GM23338 (cell line): ENCODE measurements at regions not wholly inside any gene's neighbourhood (a gene's known extent, or its start where the extent isn't known, plus 50 kb on each side); places are given as distances from the start of the nearest gene placed in this dataset.
A peak's percentile ranks its signal among the peaks of the same experiment; 100 is the strongest.

Experiments used
- ATAC-seq: fragments of 200-7000 bp; cut with Tn5 transposase; 3 replicates; pipeline ENCODE4 v1.9.1; 2020
- DNase-seq: peaks from one replicate; pipeline ENCODE4 v3.0.0-alpha.2; 2015; ENCODE audit warnings: low spot score
- H2AFZ ChIP-seq: fragments of 200-600 bp; sonication (generic); 2 replicates; pipeline ENCODE4 v1.8.0; 2016; ENCODE audit warnings: antibody characterized with exemption, mild to moderate bottlenecking, moderate library complexity
- H3F3A ChIP-seq: fragments of 200-600 bp; sonication (generic); replicated peaks from 2 replicates; pipeline ENCODE4 v1.8.0; 2017; ENCODE audit warnings: antibody characterized with exemption, mixed run types, low read depth
- H3K27ac ChIP-seq: fragments of 200-600 bp; sonication (generic); 2 replicates; pipeline ENCODE4 v1.6.1; 2016; ENCODE audit warnings: low read depth
- H3K27me3 ChIP-seq: fragments of 200-600 bp; sonication (generic); 2 replicates; pipeline ENCODE4 v1.8.0; 2016; ENCODE audit warnings: mild to moderate bottlenecking, mixed run types, moderate library complexity; ENCODE audit not compliant: insufficient read depth
- H3K36me3 ChIP-seq: fragments of 200-600 bp; sonication (generic); 2 replicates; pipeline ENCODE4 v1.8.0; 2016; ENCODE audit warnings: mild to moderate bottlenecking; ENCODE audit not compliant: insufficient read depth
- H3K4me1 ChIP-seq: fragments of 200-600 bp; sonication (generic); 2 replicates; pipeline ENCODE4 v1.8.0; 2016; ENCODE audit warnings: mild to moderate bottlenecking, moderate library complexity; ENCODE audit not compliant: insufficient read depth
- H3K4me2 ChIP-seq: fragments of 200-600 bp; sonication (generic); 2 replicates; pipeline ENCODE4 v1.7.1; 2017; ENCODE audit warnings: mixed run types
- H3K4me3 ChIP-seq: fragments of 200-600 bp; sonication (generic); 2 replicates; pipeline ENCODE4 v1.6.1; 2016; ENCODE audit warnings: mixed run types
- H3K79me2 ChIP-seq: fragments of 200-600 bp; sonication (generic); replicated peaks from 2 replicates; pipeline ENCODE4 v1.8.0; 2017; ENCODE audit warnings: mild to moderate bottlenecking; ENCODE audit not compliant: insufficient read depth
- H3K9me2 ChIP-seq: fragments of 200-600 bp; sonication (generic); 2 replicates; pipeline ENCODE4 v1.8.0; 2017; ENCODE audit not compliant: insufficient read depth
- H4K20me1 ChIP-seq: fragments of 200-600 bp; sonication (generic); replicated peaks from 2 replicates; pipeline ENCODE4 v1.8.0; 2017; ENCODE audit warnings: mild to moderate bottlenecking; ENCODE audit not compliant: insufficient read depth
- H3K27ac Mint-ChIP-seq: 2 replicates; pipeline ENCODE4 v1.8.0; 2020; ENCODE audit warnings: inconsistent platforms, mild to moderate bottlenecking, moderate library complexity, mixed read lengths
- H3K27me3 Mint-ChIP-seq: 3 replicates; pipeline ENCODE4 v1.8.0; 2022; ENCODE audit warnings: low read depth, mild to moderate bottlenecking, moderate library complexity, mixed read lengths, inconsistent platforms; ENCODE audit not compliant: insufficient read depth, poor library complexity
- H3K36me3 Mint-ChIP-seq: 3 replicates; pipeline ENCODE4 v1.8.0; 2021; ENCODE audit warnings: low read depth, mild to moderate bottlenecking, inconsistent platforms, moderate library complexity, mixed read lengths
- H3K4me1 Mint-ChIP-seq: 3 replicates; pipeline ENCODE4 v1.8.0; 2020; ENCODE audit warnings: mild to moderate bottlenecking, inconsistent platforms, mixed read lengths
- H3K4me3 Mint-ChIP-seq: 3 replicates; pipeline ENCODE4 v1.8.0; 2021; ENCODE audit warnings: moderate library complexity, mild to moderate bottlenecking, inconsistent platforms, mixed read lengths
- H3K9me3 Mint-ChIP-seq: 3 replicates; pipeline ENCODE4 v1.8.0; 2020; ENCODE audit warnings: moderate library complexity, mild to moderate bottlenecking, inconsistent platforms, mixed read lengths
- CREB1 ChIP-seq: fragments of 250-450 bp; sonication (Bioruptor Pico); IDR thresholded peaks from 2 replicates; pipeline ENCODE4 v1.5.0; 2020; ENCODE audit warnings: low read depth, mild to moderate bottlenecking, moderate library complexity
- EZH2phosphoT487 ChIP-seq: fragments of 200-600 bp; sonication (generic); IDR thresholded peaks from one replicate; pipeline ENCODE4 v1.8.1; 2018; ENCODE audit warnings: antibody characterized with exemption; ENCODE audit not compliant: unreplicated experiment
- JUNB ChIP-seq: IDR thresholded peaks from one replicate; pipeline ENCODE4 v1.6.1; 2016; ENCODE audit warnings: antibody characterized with exemption; ENCODE audit not compliant: unreplicated experiment
- POLR2AphosphoS5 ChIP-seq: IDR thresholded peaks from 2 replicates; pipeline ENCODE4 v1.6.1; 2016; ENCODE audit warnings: antibody characterized with exemption, low read depth
- STAT1 ChIP-seq: IDR thresholded peaks from one replicate; pipeline ENCODE4 v1.6.1; 2016; ENCODE audit warnings: antibody characterized with exemption; ENCODE audit not compliant: unreplicated experiment
- ZNF114 ChIP-seq: fragments of 250-450 bp; sonication (Bioruptor Pico); IDR thresholded peaks from 2 replicates; pipeline ENCODE4 v1.5.0; 2020; ENCODE audit warnings: mild to moderate bottlenecking, moderate library complexity
- ZNF331 ChIP-seq: fragments of 250-450 bp; sonication (Bioruptor Pico); IDR thresholded peaks from 2 replicates; pipeline ENCODE4 v1.5.0; 2020; ENCODE audit warnings: low read depth, mild to moderate bottlenecking, moderate library complexity
- TF ChIP-seq, protein P1 (sequence below), 2 experiments: fragments of 200-600 bp in 1 of 2; sonication (generic) in 1 of 2; conservative IDR thresholded peaks; 2 replicates each; pipeline versions ENCODE4 v1.5.1 to v1.6.1; 2016 to 2017; ENCODE audit warnings: antibody characterized with exemption in 2 of 2, low read depth in 2 of 2, mild to moderate bottlenecking in 2 of 2, moderate library complexity in 1 of 2
- TF ChIP-seq, protein P2 (sequence below): IDR thresholded peaks from 2 replicates; pipeline ENCODE4 v1.6.1; 2016; ENCODE audit warnings: antibody characterized with exemption
- TF ChIP-seq, protein P3 (sequence below): fragments of 250-450 bp; sonication (Bioruptor Pico); IDR thresholded peaks from 2 replicates; pipeline ENCODE4 v1.5.0; 2020; ENCODE audit warnings: mild to moderate bottlenecking, moderate library complexity

DNA sequence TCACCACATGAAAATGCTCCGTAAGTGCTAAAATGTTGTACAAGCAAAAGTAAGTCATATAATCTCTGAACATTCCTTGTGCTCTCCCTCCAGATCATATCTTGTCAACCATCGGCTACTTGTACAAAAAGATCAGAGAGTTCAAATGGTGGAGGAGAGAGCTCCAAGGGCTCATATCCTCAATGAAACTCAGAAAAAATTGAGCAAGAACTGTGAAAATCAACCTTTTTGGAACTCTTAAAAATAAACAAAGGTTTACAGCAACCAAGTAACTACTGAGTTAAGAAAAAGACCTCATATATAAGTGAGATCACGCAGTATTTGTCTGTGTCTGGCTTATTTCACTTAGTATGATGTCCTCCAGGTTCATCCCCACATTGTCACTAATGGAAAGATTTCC is 63.2 kb downstream of the TEX13C start (continued):
- TF ChIP-seq, protein P1, sequence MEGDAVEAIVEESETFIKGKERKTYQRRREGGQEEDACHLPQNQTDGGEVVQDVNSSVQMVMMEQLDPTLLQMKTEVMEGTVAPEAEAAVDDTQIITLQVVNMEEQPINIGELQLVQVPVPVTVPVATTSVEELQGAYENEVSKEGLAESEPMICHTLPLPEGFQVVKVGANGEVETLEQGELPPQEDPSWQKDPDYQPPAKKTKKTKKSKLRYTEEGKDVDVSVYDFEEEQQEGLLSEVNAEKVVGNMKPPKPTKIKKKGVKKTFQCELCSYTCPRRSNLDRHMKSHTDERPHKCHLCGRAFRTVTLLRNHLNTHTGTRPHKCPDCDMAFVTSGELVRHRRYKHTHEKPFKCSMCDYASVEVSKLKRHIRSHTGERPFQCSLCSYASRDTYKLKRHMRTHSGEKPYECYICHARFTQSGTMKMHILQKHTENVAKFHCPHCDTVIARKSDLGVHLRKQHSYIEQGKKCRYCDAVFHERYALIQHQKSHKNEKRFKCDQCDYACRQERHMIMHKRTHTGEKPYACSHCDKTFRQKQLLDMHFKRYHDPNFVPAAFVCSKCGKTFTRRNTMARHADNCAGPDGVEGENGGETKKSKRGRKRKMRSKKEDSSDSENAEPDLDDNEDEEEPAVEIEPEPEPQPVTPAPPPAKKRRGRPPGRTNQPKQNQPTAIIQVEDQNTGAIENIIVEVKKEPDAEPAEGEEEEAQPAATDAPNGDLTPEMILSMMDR (conservative IDR thresholded peaks at IDR 0.05; ENCODE audit: low read depth in 2 of 2), result no peak
- TF ChIP-seq ZNF331 (CRISPR knock-in tag), result no peak
- TF ChIP-seq JUNB, result no peak
- no peak for TF ChIP-seq STAT1
- no peak for TF ChIP-seq EZH2phosphoT487

DNA sequence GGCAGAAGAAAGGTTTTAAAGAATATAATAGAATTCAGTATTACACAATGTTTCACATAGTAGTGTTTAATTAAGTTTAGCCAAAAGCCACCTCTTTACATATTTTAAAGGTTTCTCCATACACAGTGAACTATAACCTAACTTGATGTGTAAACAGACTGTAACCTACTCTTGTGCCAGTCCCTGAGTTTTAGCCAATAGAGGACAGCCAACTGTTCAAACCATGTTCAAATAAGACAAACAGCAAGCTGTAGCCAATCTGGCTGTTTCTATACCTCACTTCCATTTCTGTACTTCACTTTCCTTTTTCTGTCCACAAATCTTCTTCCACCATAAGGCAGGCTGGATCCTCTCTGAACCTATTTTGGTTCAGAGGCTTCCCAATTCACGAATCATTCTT is 65.2 kb downstream of the TEX13C start:
- peaks cover 28% of the 10 kb centered on the region for H3K4me1 ChIP-seq
- peaks cover 11% of the 10 kb centered on the region; the same call in 1 of the 2 replicates for H4K20me1 ChIP-seq
- H3K79me2 ChIP-seq, result peaks cover 33% of the 10 kb centered on the region
- H3K36me3 ChIP-seq, result peaks cover 14% of the 10 kb centered on the region
- H3K4me3 ChIP-seq, result no peak overlapping the region
- H3K27me3 ChIP-seq, result 0 out of 2 replicates have a peak, but pooled peaks cover 4% of the 10 kb centered on the region
- TF ChIP-seq JUNB (no peak), CREB1 (CRISPR knock-in tag) (no peak)
- DNase-seq (no peak), ATAC-seq (no peak)
- peaks cover 56% of the 10 kb centered on the region for H3K36me3 Mint-ChIP-seq
- H3K4me3 Mint-ChIP-seq, result no peak overlapping the region
- H3K27me3 Mint-ChIP-seq, result peaks cover 31% of the 10 kb centered on the region
- no peak overlapping the region for H2AFZ ChIP-seq
- H3K27ac Mint-ChIP-seq, result no peak overlapping the region
- no peaks in the 10 kb centered on the region for H3K9me2 ChIP-seq
- H3K4me1 Mint-ChIP-seq, result peaks cover 49% of the 10 kb centered on the region
- no peaks in the 10 kb centered on the region; the same call in 1 of the 3 replicates for H3K9me3 Mint-ChIP-seq
- peak overlapping the region; percentile 79 for H3K27ac ChIP-seq
- peaks cover 30% of the 10 kb centered on the region for H3F3A ChIP-seq
- no peak overlapping the region for H3K4me2 ChIP-seq

DNA sequence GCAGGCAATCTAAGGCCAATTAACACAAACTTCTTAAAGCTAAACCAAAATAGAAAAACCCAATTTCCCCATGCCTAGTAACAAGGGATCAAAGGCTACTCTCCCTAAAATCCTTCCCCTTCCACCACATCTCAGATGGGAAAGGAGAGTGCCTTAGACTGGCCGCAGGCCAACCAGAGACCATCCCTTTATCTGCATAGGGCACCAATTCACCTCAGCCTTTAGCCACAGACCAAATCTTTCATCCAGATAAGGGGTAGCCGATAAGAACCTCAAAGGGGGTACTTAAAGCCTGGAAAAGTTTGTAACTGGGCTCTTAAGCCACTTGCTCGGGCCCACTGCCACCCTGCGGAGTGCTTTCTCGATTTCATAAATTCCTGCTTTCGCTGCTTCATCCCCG is 68.3 kb downstream of the TEX13C start:
- H3K4me1 Mint-ChIP-seq, result peaks cover 39% of the 10 kb centered on the region; the same call in 2 of the 3 replicates
- H3K27me3 Mint-ChIP-seq, result peaks cover 27% of the 10 kb centered on the region
- DNase-seq (no peak), ATAC-seq (peak; percentile 25; the same call in 2 of the 3 replicates)
- Histone ChIP-seq H4K20me1 (peaks cover 14% of the 10 kb centered on the region; the same call in 1 of the 2 replicates), H3K4me1 (peaks cover 24% of the 10 kb centered on the region), H3K9me2 (no peaks in the 10 kb centered on the region), H3K27ac (peak overlapping the region; percentile 92), H3F3A (peaks cover 30% of the 10 kb centered on the region), H3K4me2 (peak overlapping the region; percentile 80), H3K4me3 (peak overlapping the region; percentile 54), H3K79me2 (peaks cover 56% of the 10 kb centered on the region), H3K27me3 (no peaks in the 10 kb centered on the region), H2AFZ (no peak overlapping the region), H3K36me3 (peaks cover 17% of the 10 kb centered on the region)
- peak overlapping the region; percentile 97 for H3K4me3 Mint-ChIP-seq
- H3K9me3 Mint-ChIP-seq, result peaks cover 8% of the 10 kb centered on the region
- TF ChIP-seq ZNF114 (CRISPR knock-in tag) (no peak), JUNB (no peak), POLR2AphosphoS5 (0 out of 2 replicates have a peak, but pooled peaks have one; percentile 47)
- TF ChIP-seq, protein P2, sequence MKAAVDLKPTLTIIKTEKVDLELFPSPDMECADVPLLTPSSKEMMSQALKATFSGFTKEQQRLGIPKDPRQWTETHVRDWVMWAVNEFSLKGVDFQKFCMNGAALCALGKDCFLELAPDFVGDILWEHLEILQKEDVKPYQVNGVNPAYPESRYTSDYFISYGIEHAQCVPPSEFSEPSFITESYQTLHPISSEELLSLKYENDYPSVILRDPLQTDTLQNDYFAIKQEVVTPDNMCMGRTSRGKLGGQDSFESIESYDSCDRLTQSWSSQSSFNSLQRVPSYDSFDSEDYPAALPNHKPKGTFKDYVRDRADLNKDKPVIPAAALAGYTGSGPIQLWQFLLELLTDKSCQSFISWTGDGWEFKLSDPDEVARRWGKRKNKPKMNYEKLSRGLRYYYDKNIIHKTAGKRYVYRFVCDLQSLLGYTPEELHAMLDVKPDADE, result no peak
- TF ChIP-seq, protein P3, sequence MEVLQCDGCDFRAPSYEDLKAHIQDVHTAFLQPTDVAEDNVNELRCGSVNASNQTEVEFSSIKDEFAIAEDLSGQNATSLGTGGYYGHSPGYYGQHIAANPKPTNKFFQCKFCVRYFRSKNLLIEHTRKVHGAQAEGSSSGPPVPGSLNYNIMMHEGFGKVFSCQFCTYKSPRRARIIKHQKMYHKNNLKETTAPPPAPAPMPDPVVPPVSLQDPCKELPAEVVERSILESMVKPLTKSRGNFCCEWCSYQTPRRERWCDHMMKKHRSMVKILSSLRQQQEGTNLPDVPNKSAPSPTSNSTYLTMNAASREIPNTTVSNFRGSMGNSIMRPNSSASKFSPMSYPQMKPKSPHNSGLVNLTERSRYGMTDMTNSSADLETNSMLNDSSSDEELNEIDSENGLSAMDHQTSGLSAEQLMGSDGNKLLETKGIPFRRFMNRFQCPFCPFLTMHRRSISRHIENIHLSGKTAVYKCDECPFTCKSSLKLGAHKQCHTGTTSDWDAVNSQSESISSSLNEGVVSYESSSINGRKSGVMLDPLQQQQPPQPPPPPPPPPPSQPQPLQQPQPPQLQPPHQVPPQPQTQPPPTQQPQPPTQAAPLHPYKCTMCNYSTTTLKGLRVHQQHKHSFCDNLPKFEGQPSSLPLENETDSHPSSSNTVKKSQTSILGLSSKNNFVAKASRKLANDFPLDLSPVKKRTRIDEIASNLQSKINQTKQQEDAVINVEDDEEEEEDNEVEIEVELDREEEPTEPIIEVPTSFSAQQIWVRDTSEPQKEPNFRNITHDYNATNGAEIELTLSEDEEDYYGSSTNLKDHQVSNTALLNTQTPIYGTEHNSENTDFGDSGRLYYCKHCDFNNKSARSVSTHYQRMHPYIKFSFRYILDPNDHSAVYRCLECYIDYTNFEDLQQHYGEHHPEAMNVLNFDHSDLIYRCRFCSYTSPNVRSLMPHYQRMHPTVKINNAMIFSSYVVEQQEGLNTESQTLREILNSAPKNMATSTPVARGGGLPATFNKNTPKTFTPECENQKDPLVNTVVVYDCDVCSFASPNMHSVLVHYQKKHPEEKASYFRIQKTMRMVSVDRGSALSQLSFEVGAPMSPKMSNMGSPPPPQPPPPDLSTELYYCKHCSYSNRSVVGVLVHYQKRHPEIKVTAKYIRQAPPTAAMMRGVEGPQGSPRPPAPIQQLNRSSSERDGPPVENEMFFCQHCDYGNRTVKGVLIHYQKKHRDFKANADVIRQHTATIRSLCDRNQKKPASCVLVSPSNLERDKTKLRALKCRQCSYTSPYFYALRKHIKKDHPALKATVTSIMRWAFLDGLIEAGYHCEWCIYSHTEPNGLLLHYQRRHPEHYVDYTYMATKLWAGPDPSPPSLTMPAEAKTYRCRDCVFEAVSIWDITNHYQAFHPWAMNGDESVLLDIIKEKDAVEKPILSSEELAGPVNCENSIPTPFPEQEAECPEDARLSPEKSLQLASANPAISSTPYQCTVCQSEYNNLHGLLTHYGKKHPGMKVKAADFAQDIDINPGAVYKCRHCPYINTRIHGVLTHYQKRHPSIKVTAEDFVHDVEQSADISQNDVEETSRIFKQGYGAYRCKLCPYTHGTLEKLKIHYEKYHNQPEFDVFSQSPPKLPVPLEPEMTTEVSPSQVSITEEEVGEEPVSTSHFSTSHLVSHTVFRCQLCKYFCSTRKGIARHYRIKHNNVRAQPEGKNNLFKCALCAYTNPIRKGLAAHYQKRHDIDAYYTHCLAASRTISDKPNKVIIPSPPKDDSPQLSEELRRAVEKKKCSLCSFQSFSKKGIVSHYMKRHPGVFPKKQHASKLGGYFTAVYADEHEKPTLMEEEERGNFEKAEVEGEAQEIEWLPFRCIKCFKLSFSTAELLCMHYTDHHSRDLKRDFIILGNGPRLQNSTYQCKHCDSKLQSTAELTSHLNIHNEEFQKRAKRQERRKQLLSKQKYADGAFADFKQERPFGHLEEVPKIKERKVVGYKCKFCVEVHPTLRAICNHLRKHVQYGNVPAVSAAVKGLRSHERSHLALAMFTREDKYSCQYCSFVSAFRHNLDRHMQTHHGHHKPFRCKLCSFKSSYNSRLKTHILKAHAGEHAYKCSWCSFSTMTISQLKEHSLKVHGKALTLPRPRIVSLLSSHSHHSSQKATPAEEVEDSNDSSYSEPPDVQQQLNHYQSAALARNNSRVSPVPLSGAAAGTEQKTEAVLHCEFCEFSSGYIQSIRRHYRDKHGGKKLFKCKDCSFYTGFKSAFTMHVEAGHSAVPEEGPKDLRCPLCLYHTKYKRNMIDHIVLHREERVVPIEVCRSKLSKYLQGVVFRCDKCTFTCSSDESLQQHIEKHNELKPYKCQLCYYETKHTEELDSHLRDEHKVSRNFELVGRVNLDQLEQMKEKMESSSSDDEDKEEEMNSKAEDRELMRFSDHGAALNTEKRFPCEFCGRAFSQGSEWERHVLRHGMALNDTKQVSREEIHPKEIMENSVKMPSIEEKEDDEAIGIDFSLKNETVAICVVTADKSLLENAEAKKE (CRISPR knock-in tag), result no peak
- peak overlapping the region; percentile 91 for H3K27ac Mint-ChIP-seq
- peaks cover 86% of the 10 kb centered on the region for H3K36me3 Mint-ChIP-seq
